Fibroblast of peridontal ligament (primary cell): ENCODE measurements at regions not wholly inside any gene's neighbourhood (a gene's known extent, or its start where the extent isn't known, plus 50 kb on each side); places are given as distances from the start of the nearest gene placed in this dataset.
"Not testable (repeated sequence)": the region's sequence is repeated elsewhere in the genome, so short reads cannot be mapped to it uniquely, and the experiment has no call there.

Experiments
- DNase-seq: peaks from one replicate; pipeline ENCODE4 v3.0.0-alpha.2; 2010; ENCODE audit errors: extremely low read depth

- DNase-seq, result no peak
Observed at GRCh38 chr3:106965307-106965706, 411.9 kb upstream of the CCDC54 start.

- no peak for DNase-seq
Observed at GRCh38 chr3:106969596-106969995, 407.6 kb upstream of the CCDC54 start.

GRCh38 chr3:106981392-106981791 is 395.8 kb upstream of the CCDC54 start:
- no peak for DNase-seq

- DNase-seq, result no peak
Observed at GRCh38 chr3:106985721-106986120, 391.5 kb upstream of the CCDC54 start.

- DNase-seq, result not testable (repeated sequence)
Observed at GRCh38 chr3:106998841-106999682, 378.2 kb upstream of the CCDC54 start.

GRCh38 chr3:107001635-107002034 is 375.6 kb upstream of the CCDC54 start:
- no peak for DNase-seq

GRCh38 chr3:107005352-107005751 is 371.9 kb upstream of the CCDC54 start:
- DNase-seq, result not testable (repeated sequence)

GRCh38 chr3:107008213-107008612 is 369.0 kb upstream of the CCDC54 start:
- no peak for DNase-seq

- peak; percentile 79 for DNase-seq
Observed at GRCh38 chr3:107013641-107014040, 363.6 kb upstream of the CCDC54 start.

- no peak for DNase-seq
Observed at GRCh38 chr3:107024551-107025026, 352.6 kb upstream of the CCDC54 start.

- no peak for DNase-seq
Observed at GRCh38 chr3:107025961-107026360, 351.3 kb upstream of the CCDC54 start.

GRCh38 chr3:107028086-107028485 is 349.2 kb upstream of the CCDC54 start:
- DNase-seq, result no peak

GRCh38 chr3:107028626-107029025 is 348.6 kb upstream of the CCDC54 start:
- DNase-seq, result no peak

GRCh38 chr3:107032111-107032510 is 345.1 kb upstream of the CCDC54 start:
- no peak for DNase-seq

- DNase-seq, result no peak
Observed at GRCh38 chr3:107034142-107034541, 343.1 kb upstream of the CCDC54 start.

GRCh38 chr3:107035176-107035575 is 342.1 kb upstream of the CCDC54 start:
- DNase-seq, result no peak

- no peak for DNase-seq
Observed at GRCh38 chr3:107044677-107045076, 332.6 kb upstream of the CCDC54 start.

- no peak for DNase-seq
Observed at GRCh38 chr3:107045791-107046190, 331.4 kb upstream of the CCDC54 start.

- no peak for DNase-seq
Observed at GRCh38 chr3:107055181-107055942, 321.9 kb upstream of the CCDC54 start.

GRCh38 chr3:107061466-107061865 is 315.8 kb upstream of the CCDC54 start:
- DNase-seq, result no peak

- DNase-seq, result no peak
Observed at GRCh38 chr3:107062310-107062709, 314.9 kb upstream of the CCDC54 start.

- DNase-seq, result no peak
Observed at GRCh38 chr3:107062787-107063186, 314.5 kb upstream of the CCDC54 start.

GRCh38 chr3:107063351-107063750 is 313.9 kb upstream of the CCDC54 start:
- DNase-seq, result peak; percentile 15
